ENCODE measurements at regions not wholly inside any gene's neighbourhood (a gene's known extent, or its start where the extent isn't known, plus 50 kb on each side); places are given as distances from the start of the nearest gene placed in this dataset.

DNA sequence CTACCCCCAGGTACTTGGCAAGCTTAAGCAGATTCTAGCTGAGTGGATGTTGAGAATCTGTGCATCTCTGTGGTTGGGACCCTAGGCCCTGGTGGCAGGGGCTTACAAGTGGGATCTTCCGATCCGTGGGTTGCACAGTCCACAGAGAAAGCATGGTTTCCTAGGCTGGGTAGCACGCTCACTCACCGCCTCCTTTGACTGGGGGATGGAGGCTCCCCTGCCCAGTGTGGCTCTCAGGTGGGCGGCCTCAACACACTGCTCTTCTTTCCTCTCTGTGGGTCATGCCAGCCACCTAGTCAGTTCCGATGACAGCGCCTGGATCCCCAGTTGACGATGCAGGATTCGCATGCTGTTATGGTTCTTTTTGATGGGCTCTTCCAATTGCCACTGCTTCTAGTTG lies 639.5 kb upstream of the ADAMTS5 start:
- TF ChIP-seq, protein P1, sequence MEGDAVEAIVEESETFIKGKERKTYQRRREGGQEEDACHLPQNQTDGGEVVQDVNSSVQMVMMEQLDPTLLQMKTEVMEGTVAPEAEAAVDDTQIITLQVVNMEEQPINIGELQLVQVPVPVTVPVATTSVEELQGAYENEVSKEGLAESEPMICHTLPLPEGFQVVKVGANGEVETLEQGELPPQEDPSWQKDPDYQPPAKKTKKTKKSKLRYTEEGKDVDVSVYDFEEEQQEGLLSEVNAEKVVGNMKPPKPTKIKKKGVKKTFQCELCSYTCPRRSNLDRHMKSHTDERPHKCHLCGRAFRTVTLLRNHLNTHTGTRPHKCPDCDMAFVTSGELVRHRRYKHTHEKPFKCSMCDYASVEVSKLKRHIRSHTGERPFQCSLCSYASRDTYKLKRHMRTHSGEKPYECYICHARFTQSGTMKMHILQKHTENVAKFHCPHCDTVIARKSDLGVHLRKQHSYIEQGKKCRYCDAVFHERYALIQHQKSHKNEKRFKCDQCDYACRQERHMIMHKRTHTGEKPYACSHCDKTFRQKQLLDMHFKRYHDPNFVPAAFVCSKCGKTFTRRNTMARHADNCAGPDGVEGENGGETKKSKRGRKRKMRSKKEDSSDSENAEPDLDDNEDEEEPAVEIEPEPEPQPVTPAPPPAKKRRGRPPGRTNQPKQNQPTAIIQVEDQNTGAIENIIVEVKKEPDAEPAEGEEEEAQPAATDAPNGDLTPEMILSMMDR (IDR thresholded peaks at IDR 0.05), result no peak
- TF ChIP-seq POLR2A (IDR thresholded peaks at IDR 0.05), result no peak
